HG03064 (cell line): ENCODE measurements at regions not wholly inside any gene's neighbourhood (a gene's known extent, or its start where the extent isn't known, plus 50 kb on each side); places are given as distances from the start of the nearest gene placed in this dataset.

Experiments
- ATAC-seq: cut with Tn5 transposase; IDR thresholded peaks from one replicate; pipeline ENCODE4 v1.9.1; 2021; ENCODE audit warnings: low read depth; ENCODE audit not compliant: unreplicated experiment

GRCh38 chr12:94722664-94723063 is 72.3 kb upstream of the TMCC3 start:
- no peak for ATAC-seq

GRCh38 chr12:94721173-94721572 is 70.8 kb upstream of the TMCC3 start:
- ATAC-seq: peak; percentile 96

- no peak for ATAC-seq
Measured at GRCh38 chr12:94718114-94718513, 67.8 kb upstream of the TMCC3 start.

GRCh38 chr12:94717656-94718055 is 67.3 kb upstream of the TMCC3 start:
- no peak for ATAC-seq

- ATAC-seq: no peak
Measured at GRCh38 chr12:94717108-94717507, 66.8 kb upstream of the TMCC3 start.

- no peak for ATAC-seq
Measured at GRCh38 chr12:94716339-94716738, 66.0 kb upstream of the TMCC3 start.

GRCh38 chr12:94714378-94715114 is 64.2 kb upstream of the TMCC3 start:
- no peak for ATAC-seq

GRCh38 chr12:94712815-94713515 is 62.6 kb upstream of the TMCC3 start:
- ATAC-seq: no peak

- no peak for ATAC-seq
Measured at GRCh38 chr12:94710933-94711332, 60.6 kb upstream of the TMCC3 start.

GRCh38 chr12:94707892-94708291 is 57.5 kb upstream of the TMCC3 start:
- ATAC-seq: no peak

- ATAC-seq: no peak
Measured at GRCh38 chr12:94707036-94707435, 56.7 kb upstream of the TMCC3 start.

- ATAC-seq: peak; percentile 70
Measured at GRCh38 chr12:94706250-94706661, 55.9 kb upstream of the TMCC3 start.

- ATAC-seq: peak; percentile 12
Measured at GRCh38 chr12:94705676-94706075, 55.3 kb upstream of the TMCC3 start.

- no peak for ATAC-seq
Measured at GRCh38 chr12:94704452-94705306, 54.3 kb upstream of the TMCC3 start.

- no peak for ATAC-seq
Measured at GRCh38 chr12:94702696-94703095, 52.3 kb upstream of the TMCC3 start.

- ATAC-seq: no peak
Measured at GRCh38 chr12:94701711-94702110, 51.4 kb upstream of the TMCC3 start.

- no peak for ATAC-seq
Measured at GRCh38 chr12:94700662-94701061, 50.3 kb upstream of the TMCC3 start.
